ENCODE measurements at regions not wholly inside any gene's neighbourhood (a gene's known extent, or its start where the extent isn't known, plus 50 kb on each side); places are given as distances from the start of the nearest gene placed in this dataset.
"Not testable (repeated sequence)": the region's sequence is repeated elsewhere in the genome, so short reads cannot be mapped to it uniquely, and the experiment has no call there.

- no peak for DNase-seq (ENCODE audit: low read depth, low spot score)
- TF ChIP-seq CTCF (IDR thresholded peaks at IDR 0.05; ENCODE audit: insufficient read depth, low read length, missing control alignments), result no peak
- H3K4me3 ChIP-seq (ENCODE audit: low read depth, low read length), result peak overlapping the region; percentile 84
- CTCF ChIA-PET, result no interaction called here
- POLR2A ChIA-PET, result interaction anchor here (1.7 to 2.0 kb wide), 3 partner anchors 15 to 118 kb away, joined by 5 to 6 read pairs (median 6); partner anchors contain the start of genes ZNF254 and ZNF726
Measured at GRCh38 chr19:24032651-24033050, 54.3 kb upstream of the ZNF254 start.

DNA sequence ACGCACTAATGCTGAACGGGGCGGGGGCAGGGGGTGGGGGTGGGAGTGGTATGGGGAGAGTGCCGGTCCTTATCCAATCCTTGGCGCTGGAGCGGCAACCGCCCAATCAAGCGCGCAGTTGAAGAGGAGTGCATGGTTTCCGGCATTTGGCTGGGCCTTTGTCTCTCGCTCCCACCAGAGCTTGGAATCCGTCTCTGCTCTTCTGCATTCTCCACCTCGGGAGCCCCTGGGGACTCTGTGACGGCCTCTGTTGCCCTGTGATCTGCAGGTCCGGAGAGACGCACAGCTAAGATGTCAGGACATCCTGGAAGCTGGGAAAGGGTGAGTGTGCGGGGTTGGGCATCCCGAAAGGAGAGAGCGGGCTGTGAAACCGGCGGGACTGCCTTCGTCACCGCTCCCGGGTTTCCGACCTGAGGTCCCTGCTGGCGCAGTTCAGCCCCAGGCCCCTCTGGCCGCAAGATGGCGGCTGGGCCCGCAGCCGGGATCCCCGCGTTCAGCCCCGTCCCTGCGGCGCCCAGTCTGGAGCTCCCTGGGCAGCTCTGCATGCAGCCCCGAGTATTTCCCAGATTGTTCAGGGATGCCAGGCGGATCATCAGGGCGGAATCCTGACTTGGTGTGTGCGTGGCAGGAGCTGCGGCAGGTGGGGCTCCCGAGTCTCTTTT, 53.6 kb upstream of the ZNF254 start:
- peak overlapping the region; percentile 84 for H3K4me3 ChIP-seq (ENCODE audit: low read depth, low read length)
- ChIA-PET CTCF (no interaction called here), POLR2A (interaction anchor here (1.0 to 2.0 kb wide), 4 partner anchors 10 to 119 kb away, joined by 3 to 6 read pairs (median 6); partner anchors contain the start of genes ZNF254 and ZNF726)
- peak; percentile 64 for DNase-seq (ENCODE audit: low read depth, low spot score)
- no peak for TF ChIP-seq CTCF (IDR thresholded peaks at IDR 0.05; ENCODE audit: insufficient read depth, low read length, missing control alignments)

- ChIA-PET CTCF (no interaction called here), POLR2A (interaction anchor here (1.0 to 2.0 kb wide), 4 partner anchors 10 to 119 kb away, joined by 3 to 6 read pairs (median 6); partner anchors contain the start of genes ZNF254 and ZNF726)
- H3K4me3 ChIP-seq (ENCODE audit: low read depth, low read length), result peak overlapping the region; percentile 84
- DNase-seq (ENCODE audit: low read depth, low spot score), result peak; percentile 9
- no peak for TF ChIP-seq CTCF (IDR thresholded peaks at IDR 0.05; ENCODE audit: insufficient read depth, low read length, missing control alignments)
Measured at GRCh38 chr19:24033963-24034342, 53.0 kb upstream of the ZNF254 start.

- DNase-seq (ENCODE audit: low read depth, low spot score); CTCF ChIA-PET: not testable (repeated sequence)
- peak overlapping the region; percentile 84; the same call in 1 of the 2 replicates for H3K4me3 ChIP-seq (ENCODE audit: low read depth, low read length)
- POLR2A ChIA-PET, result interaction anchor here (1.0 kb wide), 1 partner anchor 51 kb away, joined by 5 read pairs; the partner anchor contains the start of gene ZNF254
Measured at GRCh38 chr19:24035261-24035880, 51.6 kb upstream of the ZNF254 start.
